ENCODE measurements at regions not wholly inside any gene's neighbourhood (a gene's known extent, or its start where the extent isn't known, plus 50 kb on each side); places are given as distances from the start of the nearest gene placed in this dataset.

GRCh38 chr5:145166110-145166509, 669.0 kb downstream of the PRELID2 start:
- Mint-ChIP-seq H3K27ac (no peak overlapping the region), H3K9me3 (no peaks in the 10 kb centered on the region), H3K4me1 (no peaks in the 10 kb centered on the region; the same call in 1 of the 3 replicates), H3K36me3 (ENCODE audit: low read depth) (no peaks in the 10 kb centered on the region), H3K27me3 (ENCODE audit: insufficient read depth, low read depth, poor library complexity) (peaks cover 1% of the 10 kb centered on the region), H3K4me3 (no peak overlapping the region)
- Histone ChIP-seq H2AFZ (no peak overlapping the region), H3F3A (replicated peaks; ENCODE audit: low read depth) (no peaks in the 10 kb centered on the region), H3K4me3 (no peak overlapping the region), H3K9me2 (ENCODE audit: insufficient read depth) (peaks cover 9% of the 10 kb centered on the region), H3K27me3 (ENCODE audit: insufficient read depth) (no peaks in the 10 kb centered on the region), H3K36me3 (ENCODE audit: insufficient read depth) (no peaks in the 10 kb centered on the region), H3K79me2 (replicated peaks; ENCODE audit: insufficient read depth) (no peaks in the 10 kb centered on the region), H3K27ac (ENCODE audit: low read depth) (no peak overlapping the region), H4K20me1 (replicated peaks; ENCODE audit: insufficient read depth) (no peaks in the 10 kb centered on the region), H3K4me1 (ENCODE audit: insufficient read depth) (no peaks in the 10 kb centered on the region), H3K4me2 (no peak overlapping the region)
- TF ChIP-seq CREB1 (CRISPR knock-in tag; IDR thresholded peaks at IDR 0.05; ENCODE audit: low read depth) (no peak), EZH2phosphoT487 (IDR thresholded peaks at IDR 0.05; ENCODE audit: unreplicated experiment) (no peak), EZH2 (IDR thresholded peaks at IDR 0.05; ENCODE audit: low read depth, unreplicated experiment) (no peak), ZNF462 (CRISPR knock-in tag; IDR thresholded peaks at IDR 0.05) (no peak), STAT1 (IDR thresholded peaks at IDR 0.05; ENCODE audit: unreplicated experiment) (no peak), JUNB (IDR thresholded peaks at IDR 0.05; ENCODE audit: unreplicated experiment) (no peak), POLR2AphosphoS5 (IDR thresholded peaks at IDR 0.05; ENCODE audit: low read depth) (no peak), ETS1 (IDR thresholded peaks at IDR 0.05) (no peak)
- no peak for ATAC-seq
- no peak for DNase-seq (ENCODE audit: low spot score)

Measured in GM23338 (cell line).